Choroid plexus epithelial cell (primary cell): ENCODE measurements at regions not wholly inside any gene's neighbourhood (a gene's known extent, or its start where the extent isn't known, plus 50 kb on each side); places are given as distances from the start of the nearest gene placed in this dataset.
"Not testable (repeated sequence)": the region's sequence is repeated elsewhere in the genome, so short reads cannot be mapped to it uniquely, and the experiment has no call there.

Experiments used
- DNase-seq: peaks from one replicate; pipeline ENCODE4 v3.0.0-alpha.2; 2010; ENCODE audit warnings: low read depth
- H3K4me3 ChIP-seq: 2 replicates; pipeline ENCODE4 v1.5.1; 2011; ENCODE audit warnings: low read depth, mild to moderate bottlenecking, control low read depth, low read length, moderate library complexity
- TF ChIP-seq, protein P1 (sequence below): conservative IDR thresholded peaks from 2 replicates; pipeline ENCODE4 v1.5.1; 2011; ENCODE audit warnings: low read depth, mild to moderate bottlenecking, control low read depth, inconsistent platforms, low read length, moderate library complexity

DNA sequence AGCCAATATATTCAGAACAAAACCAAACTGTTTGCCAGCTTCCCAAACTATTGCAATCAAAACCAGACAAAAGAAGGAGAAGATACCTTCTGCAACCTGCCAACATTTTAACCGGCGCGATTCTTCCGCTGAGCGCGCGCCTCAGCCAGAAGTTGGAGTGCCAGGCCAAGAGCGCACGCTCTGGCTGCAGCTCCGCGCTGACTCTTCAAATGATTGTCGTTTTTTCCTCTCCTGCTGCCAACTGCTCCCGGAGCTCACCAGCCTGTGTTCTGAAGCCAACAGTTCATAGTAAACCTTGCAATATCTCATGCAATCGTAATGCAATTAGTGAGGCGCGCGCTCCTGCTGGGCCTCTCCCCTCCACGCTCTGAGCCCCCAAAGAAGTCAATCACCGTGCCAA is 259.7 kb upstream of the MGMT start:
- TF ChIP-seq, protein P1, sequence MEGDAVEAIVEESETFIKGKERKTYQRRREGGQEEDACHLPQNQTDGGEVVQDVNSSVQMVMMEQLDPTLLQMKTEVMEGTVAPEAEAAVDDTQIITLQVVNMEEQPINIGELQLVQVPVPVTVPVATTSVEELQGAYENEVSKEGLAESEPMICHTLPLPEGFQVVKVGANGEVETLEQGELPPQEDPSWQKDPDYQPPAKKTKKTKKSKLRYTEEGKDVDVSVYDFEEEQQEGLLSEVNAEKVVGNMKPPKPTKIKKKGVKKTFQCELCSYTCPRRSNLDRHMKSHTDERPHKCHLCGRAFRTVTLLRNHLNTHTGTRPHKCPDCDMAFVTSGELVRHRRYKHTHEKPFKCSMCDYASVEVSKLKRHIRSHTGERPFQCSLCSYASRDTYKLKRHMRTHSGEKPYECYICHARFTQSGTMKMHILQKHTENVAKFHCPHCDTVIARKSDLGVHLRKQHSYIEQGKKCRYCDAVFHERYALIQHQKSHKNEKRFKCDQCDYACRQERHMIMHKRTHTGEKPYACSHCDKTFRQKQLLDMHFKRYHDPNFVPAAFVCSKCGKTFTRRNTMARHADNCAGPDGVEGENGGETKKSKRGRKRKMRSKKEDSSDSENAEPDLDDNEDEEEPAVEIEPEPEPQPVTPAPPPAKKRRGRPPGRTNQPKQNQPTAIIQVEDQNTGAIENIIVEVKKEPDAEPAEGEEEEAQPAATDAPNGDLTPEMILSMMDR, result no peak
- no peak overlapping the region for H3K4me3 ChIP-seq
- no peak for DNase-seq

DNA sequence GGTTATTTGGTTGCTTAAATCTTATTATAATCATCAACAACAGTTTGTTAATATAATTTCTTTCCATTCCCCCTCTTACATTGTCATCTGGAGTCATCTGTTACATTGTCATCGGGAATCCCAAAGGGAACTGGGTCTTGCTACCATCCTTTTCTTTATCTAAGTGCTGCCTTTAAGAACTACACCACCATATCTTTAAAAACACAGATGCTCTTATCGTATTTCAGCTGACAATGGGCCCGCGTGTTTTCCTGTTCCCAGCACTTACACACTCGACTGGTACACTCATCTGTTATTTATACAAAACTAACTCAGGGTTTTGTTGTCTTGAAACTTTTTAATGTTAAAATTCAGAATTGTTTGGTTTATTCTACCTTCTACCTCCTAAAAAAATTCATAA is 256.2 kb upstream of the MGMT start:
- no peak overlapping the region for H3K4me3 ChIP-seq
- no peak for DNase-seq
- TF ChIP-seq, protein P1, result no peak

DNA sequence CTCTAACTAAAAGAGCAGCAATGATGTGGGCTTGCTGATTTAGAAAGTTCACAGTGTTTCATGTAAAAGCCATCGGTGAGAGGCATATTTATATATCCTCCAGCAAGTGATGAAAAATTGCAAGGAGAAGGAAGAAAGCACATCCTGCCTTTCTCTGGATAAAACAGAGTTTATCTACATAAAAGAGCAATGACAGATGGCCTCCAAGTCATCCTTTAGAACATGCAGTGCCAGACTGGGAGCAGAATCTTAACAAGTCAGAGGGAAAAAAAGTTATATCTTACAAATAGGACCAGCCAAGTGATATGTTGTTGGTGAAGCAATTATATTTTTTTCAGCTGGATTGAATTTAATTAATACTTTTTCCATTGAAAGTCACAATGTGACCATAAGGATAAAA is 253.8 kb upstream of the MGMT start:
- H3K4me3 ChIP-seq, result no peak overlapping the region
- TF ChIP-seq, protein P1, result no peak
- DNase-seq, result no peak

DNA sequence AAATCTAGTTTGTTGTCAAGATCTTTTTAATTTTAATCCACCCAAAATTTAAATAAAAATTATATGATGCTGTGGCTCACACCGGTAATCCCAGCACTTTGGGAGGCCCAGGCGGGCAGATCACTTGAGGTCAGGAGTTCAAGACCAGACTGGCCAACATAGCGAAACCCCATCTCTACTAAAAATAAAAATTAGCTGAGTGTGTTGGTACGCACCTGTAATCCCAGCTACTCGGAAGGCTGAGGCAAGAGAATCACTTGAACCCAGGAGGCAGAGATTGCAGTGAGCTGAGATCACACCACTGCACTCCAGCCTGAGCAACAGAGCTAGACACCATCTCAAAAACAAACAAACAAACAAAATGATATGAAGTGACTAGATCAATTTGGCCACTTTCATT is 253.0 kb upstream of the MGMT start:
- not testable (repeated sequence) for H3K4me3 ChIP-seq, DNase-seq

DNA sequence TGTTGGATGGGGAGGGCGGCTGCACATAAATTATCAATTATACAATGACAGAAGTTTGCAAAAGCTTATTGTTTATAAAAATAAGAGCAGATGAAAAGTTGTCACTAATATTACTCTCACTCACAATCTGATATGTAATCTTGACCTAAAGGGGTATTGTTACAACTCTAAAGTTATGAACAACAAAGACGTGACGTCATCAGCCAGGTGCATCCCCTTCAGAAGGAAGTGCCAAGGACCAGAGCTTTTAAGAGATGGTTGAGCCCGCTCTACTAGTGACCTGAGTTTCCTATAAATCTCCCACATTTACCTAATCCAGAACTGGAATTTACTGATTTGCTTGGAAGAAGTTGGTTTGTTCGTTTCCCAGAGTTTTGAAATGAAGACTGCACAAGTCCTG is 247.7 kb upstream of the MGMT start:
- TF ChIP-seq, protein P1, result no peak
- no peak for DNase-seq
- H3K4me3 ChIP-seq, result no peak overlapping the region

DNA sequence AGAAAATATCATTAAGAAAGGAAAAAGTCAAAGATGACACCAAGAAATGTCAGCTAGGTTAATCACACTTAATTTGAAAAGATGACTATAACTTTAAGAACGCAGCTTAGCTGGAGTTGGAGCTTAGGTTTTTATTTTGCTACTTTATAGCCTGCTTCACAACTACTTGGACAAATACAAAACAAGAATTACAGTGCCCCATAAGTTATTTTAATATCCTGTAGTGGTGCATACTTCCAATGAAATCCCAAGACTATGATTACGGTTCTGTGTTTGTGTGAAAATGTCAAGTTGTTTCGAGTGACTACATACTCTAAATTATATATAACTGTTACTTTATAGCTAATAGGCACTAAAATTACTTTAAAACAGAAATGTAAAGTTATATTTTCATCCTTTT is 244.6 kb upstream of the MGMT start:
- TF ChIP-seq, protein P1, result no peak
- DNase-seq, result no peak
- no peak overlapping the region for H3K4me3 ChIP-seq

DNA sequence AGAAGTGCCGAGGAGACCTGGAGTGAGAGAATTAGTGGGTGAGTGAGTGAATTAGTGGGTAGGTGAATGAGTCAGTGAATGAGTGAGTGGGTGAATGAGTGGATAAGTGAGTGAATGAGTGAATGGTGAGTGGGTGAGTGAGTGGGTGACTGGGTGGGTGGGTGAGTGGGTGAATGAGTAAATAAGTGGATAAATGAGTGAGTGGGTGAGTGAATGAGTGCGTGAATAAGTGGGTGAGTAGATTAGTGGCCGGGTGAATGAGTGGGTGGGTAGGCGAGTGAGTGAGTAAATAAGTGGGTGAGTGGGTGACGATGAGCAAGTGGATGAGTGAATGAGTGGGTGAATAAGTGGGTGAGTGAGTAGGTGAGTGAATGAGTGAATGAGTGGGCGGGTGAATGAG is 243.7 kb upstream of the MGMT start:
- no peak for DNase-seq
- TF ChIP-seq, protein P1, result no peak
- no peak overlapping the region for H3K4me3 ChIP-seq

DNA sequence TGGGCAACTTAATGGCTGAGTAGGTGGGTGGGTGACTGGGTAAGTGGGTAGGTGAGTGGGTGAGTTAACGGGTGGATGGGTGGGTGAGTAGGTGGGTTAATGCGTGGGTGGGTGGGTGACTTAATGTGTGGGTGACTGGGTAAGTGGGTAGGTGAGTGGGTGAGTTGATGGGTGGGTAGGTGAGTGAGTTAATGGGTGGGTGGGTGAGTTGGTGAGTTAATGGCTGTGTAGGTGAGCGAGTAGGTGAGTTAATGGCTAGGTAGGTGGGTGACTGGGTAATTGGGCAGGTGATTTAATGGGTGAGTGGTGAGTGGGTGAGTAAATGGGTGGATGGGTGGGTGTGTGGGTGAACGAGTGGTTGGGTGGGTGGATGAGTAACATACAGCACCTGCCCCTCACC is 243.0 kb upstream of the MGMT start:
- no peak overlapping the region for H3K4me3 ChIP-seq
- TF ChIP-seq, protein P1, result no peak
- DNase-seq, result no peak
